Fibroblast of upper back skin (primary cell): ENCODE measurements at regions not wholly inside any gene's neighbourhood (a gene's known extent, or its start where the extent isn't known, plus 50 kb on each side); places are given as distances from the start of the nearest gene placed in this dataset.
"Not testable (repeated sequence)": the region's sequence is repeated elsewhere in the genome, so short reads cannot be mapped to it uniquely, and the experiment has no call there.

Experiments
- DNase-seq: peaks from one replicate; pipeline ENCODE4 v3.0.0-alpha.2; 2013

DNA sequence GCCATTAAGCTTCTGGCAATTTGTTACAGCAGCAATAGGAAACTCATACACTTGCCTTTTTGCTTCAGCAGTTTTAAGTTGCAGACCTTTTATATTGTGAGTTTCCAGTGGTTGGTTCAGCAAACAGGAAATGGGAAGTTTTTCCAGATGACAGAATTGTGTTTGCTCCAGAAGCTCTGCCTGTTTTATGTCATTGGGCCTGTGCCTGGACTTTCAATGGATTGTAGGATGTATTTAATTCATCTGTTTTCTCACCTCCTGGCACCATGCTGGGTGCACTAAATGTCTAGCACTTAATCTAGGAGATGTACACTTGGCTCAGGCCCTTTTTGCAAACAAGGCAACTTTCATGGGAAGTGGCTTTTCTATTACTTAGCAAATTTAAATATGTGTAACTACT is 100.4 kb upstream of the CLINT1 start:
- no peak for DNase-seq

DNA sequence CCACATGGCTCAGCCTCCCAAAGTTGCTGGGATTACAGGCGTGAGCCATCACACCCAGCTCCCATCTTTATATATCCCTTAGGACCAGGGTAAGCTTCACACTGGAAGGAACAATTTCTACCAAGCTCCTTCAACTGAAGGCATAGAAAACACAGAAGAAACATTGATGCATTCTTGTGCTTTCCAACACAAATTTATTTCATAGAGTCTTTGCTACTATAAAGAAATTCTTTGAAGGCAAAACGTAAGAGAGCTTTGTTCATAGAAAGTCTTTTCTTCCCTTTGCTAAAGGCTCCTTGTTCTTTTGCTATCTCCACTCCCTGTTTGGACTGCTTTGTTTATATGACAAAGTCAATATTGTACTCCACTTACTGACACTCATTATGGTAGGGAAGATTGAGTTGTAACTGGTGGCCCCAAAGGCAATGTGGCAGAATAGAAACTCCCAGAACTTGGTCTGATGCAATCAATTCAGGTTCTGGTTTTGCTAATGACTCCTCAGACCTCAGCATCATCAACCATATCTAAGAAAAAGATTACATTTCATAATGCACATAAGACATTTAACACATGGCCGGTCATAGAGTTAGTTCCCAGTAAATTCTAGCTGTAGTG is 97.4 kb upstream of the CLINT1 start:
- DNase-seq, result no peak

DNA sequence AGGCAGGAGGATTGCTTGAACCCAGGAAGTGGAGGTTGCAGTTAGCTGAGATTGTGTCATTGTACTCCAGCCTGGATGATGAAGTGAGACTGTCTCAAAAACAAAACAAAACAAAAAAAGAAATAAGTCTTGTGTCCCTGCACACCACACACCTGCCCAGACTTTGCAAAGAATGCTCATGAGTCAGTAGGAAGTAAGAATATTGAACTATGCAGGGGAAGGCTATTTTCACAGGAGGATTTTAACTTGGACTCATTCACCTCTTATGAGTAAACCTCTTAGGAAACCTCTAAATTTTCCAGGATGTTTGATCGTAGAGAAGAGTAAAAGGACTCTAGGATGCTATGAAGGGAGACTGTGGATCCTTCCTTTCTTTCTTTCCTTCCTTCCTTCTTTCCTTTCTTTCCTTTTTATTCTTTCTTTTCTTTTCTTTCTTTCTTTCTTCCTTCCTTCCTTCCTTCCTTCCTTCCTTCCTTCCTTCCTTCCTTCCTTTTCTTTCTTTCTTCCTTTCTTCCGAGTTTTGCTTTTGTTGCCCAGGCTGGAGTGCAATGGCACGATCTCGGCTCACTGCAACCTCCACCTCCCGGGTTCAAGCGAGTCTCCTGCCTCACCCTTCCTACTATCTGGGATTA is 96.7 kb upstream of the CLINT1 start:
- no peak for DNase-seq

DNA sequence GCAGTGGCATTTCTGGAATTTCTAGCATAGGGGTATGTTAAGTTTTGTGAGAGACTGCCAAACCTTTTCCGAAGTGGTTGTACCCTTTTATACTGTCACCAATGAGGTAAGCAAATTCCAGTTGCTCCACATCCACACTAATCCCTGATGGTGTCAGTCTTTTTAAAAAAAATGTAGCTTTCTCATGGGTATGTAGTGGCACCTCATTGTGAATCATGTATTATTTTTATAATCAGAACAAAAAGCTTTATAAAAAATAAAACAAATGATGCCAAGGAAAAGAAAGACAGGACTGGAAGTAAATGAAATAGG is 93.4 kb upstream of the CLINT1 start:
- no peak for DNase-seq

DNA sequence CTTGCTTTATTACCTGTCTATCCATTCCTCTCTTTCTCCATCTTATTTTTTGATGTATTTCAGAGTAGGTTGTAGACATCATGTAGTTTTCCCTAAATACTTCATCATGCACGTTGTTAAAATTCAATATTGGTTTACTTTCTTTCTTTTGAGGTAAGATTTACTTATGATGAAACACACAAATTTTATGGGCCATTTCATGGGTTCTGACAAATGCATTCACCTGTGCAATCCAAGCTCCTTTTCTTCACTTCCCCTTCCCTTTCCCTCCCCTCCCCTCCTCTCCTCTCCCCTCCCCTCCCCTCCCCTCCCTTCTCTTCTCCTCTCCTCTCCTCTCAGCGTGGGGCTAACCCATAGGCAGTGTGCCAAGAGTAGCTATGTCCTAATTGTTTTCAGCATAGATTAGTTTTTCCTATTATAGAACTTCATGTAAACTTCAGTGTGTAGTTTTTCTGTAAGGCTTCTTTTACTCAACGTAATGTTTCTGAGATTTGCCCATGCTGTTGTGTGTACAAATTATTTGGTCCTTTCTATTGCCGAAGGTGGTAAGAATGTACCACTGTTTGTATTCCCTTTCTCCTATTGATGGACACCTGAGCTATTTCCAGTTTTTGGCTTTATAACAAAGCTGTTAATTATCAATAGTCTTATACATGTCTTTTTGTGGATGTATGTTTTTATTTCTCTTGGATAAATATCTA is 92.9 kb upstream of the CLINT1 start:
- no peak for DNase-seq

DNA sequence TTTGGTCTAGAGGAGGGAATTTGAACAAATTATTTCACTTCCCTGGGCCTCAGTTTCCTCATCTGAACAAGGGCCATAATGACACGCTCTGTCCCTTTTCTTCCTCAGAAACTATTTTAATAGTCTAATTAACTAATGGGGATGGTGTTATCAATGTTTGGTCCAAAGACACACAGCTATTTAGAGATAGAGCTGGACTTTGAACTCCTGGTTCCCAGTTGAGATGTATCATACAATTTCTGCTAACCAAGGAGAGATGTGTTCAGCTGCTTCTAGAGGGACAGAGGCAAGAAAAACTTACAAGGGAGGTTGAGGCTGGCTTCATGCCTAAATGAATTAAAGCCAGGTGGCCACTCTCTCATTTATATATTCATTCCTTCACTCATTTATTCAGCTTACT is 90.6 kb upstream of the CLINT1 start:
- no peak for DNase-seq

DNA sequence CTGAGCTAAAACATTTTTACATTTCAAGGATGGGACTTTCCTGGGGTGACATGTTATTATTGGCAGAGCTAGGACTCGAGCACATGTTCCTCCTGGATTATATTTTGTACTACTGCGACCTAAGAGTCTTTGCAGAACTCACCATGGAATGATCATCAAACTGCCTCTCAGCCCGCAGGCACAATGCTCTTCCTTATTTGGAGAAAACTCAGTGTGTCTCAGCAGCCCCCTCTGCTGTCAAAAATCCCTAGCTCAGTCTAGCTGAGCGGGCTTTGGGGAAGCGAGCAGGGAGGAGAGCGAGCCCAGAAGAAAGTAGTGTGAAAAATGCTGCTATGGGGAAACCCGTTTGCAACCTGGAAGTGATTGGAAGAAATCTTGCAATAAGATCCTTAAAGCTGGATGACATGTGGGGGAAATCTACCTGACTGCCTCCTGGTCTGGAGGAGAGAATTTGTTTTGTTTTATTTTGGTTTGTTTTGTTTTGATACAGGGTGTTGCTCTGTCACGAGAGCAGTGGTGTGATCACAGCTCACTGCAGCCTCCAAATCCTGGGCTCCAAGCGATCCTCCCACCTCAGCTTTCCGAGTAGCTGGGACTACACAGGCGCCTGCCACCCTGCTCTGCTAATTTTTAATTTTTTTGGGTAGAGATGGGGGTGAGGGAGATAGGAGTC is 89.9 kb upstream of the CLINT1 start:
- DNase-seq, result peak; percentile 98

DNA sequence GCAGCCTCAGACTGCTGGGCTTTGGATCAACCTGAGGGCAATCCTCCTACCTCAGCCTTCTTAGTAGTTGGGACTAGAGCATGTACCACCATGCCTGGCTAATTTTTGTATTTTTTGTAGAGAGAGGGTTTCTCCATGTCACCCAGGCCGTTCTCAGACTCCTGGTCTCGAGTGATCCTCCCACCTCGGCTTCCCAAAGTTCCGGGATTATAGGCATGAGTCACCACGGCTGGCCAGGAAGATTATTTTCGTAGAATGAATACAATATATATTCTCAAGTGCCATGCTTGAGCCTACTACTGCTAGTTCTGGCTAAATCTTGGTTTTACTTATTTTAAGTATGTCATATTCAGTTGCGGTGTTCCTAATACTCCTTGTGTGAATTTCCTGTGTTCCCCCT is 88.2 kb upstream of the CLINT1 start:
- DNase-seq, result no peak

DNA sequence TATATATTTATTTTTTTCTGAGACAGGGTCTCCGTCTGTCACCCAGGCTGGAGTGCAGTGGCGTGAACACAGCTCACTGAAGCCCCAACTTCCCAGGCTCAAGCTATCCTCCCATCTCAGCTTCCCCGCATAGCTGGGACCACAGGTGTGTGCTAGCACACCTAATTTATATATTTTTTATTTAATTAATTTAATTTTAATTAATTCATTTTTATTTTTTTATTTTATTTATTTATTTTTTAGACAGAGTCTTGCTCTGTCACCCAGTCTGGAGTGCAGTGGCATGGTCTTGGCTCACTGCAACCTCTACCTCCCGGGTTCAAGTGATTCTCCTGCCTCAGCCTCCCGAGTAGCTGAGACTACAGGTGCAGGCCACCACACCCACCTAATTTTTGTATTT is 86.9 kb upstream of the CLINT1 start:
- not testable (repeated sequence) for DNase-seq

DNA sequence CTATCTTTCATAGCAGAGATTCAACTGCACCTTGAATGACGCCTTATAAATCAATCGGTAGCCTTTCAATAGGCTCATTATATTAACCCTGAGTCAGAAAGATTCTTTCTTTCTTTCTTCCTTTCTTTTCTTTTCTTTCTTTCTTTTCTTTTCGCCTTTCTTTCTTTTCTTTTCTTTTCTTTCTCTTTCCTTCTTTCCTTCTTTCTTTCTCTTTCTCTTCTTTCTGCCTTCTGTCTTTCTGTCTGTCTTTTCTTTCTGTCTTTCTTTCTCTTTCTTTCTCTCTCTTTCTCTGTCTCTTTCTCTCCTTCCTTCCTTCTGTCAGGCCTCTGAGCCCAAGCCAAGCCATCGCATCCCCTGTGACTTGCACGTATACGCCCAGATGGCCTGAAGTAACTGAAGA is 86.0 kb upstream of the CLINT1 start:
- DNase-seq, result no peak

DNA sequence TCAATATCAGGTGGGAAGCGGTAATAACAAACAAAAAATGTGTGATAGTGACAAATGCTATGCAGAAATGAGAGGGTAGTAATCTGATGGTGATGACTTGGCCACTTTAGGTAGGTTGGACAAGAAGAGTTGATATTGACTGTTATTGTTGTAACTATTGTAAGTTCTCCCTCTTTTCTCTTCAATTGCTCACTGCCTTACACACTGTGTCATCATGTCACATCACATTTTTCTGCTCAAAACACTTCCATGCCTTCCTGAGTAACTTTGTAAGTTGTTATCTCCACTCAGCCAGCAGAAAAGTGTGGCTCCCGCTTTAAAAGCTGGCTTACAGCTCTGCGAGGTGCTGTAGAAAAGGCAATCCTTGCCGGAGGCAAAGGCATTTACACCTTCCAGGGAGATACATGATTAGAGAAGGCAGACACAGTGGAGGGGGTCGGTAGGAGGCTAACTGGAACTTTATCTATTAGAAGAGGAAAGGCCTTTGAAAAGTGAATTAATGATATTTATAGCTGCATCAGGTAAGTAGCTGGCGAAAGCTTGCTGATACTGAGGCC is 85.2 kb upstream of the CLINT1 start:
- DNase-seq, result no peak

DNA sequence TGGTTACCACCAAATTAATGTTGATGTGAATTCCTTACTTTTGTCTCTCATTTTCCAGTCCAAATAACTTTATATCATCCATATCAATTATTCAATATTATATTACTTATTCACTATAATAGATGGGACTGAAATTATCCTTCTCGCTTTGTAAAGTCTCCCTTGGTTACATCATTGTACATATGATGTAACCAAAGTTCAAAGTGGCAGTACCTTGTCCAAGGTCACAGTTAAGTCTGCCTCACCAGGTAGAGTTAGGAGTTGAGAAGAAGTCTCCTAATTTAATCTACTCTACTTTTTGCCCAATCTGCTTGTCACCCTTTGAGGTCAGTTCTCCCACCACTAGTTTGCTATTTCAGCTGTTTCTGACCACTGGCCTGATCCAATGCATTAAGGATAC is 83.7 kb upstream of the CLINT1 start:
- DNase-seq, result no peak

DNA sequence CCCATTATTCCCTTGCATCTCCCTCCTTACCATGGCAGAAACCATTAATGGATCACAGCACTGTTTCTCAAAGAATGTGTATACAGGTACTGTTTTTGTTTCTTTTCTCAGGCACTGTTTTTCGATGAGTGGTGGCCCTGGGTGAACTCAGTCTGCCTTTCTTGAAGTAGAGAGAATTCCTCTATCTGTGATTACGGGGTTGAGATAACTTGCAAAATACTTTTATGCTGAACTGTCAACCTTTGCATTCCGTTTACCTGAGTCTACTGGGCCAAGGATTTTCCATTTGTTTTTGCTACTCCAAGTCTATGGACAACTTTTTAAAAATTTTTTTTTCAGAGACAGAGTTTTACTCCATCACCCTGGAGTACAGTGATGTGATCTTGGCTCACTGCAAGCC is 82.7 kb upstream of the CLINT1 start:
- no peak for DNase-seq

DNA sequence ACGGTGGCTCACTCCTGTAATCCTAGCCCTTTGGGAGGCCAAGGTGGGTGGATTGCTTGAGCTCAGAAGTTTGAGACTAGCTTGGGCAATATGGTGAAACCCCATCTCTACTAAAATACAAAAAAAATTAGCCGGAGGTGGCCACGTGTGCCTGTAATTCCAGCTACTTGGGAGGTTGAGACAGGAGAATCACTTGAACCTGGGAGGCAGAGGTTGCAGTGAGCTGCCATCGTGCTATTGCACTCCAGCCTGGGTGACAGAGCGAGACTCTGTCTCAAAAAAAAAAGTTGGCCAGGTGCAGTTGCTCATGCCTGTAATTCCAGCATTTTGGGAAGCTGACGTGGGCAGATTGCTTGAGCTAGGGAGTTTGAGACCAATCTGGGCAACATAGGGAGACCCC is 79.2 kb upstream of the CLINT1 start:
- DNase-seq, result not testable (repeated sequence)

DNA sequence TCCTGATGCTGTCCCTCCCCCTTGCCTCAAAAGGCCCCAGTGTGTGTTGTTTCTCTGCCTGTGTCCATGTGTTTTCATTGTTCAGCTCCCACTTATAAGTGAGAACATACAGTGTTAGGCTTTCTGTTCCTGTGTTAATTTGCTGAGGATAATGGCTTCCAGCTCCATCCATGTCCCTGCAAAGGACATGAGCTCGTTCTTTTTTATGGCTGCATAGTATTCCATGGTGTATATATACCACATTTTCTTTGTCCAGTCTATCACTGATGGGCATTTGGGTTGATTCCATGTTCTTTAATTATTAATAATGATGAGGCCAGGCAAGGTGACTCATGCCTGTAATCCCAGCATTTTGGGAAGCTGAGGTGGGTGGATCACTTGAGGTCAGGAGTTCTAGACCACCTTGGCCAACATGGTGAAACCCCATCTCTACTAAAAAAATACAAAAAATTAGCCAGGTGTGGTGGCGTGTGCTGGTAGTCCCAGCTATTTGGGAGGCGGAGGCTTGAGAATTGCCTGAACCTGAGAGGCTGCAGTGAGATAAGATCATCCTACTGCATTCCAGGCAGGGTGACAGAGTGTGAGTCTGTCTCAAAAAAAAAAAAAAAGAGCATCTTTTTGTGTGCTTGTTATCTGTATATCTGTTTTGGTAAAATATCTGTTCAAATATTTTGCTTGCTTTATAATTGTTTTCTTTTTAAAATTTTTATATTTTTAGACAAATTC is 78.0 kb upstream of the CLINT1 start:
- not testable (repeated sequence) for DNase-seq

DNA sequence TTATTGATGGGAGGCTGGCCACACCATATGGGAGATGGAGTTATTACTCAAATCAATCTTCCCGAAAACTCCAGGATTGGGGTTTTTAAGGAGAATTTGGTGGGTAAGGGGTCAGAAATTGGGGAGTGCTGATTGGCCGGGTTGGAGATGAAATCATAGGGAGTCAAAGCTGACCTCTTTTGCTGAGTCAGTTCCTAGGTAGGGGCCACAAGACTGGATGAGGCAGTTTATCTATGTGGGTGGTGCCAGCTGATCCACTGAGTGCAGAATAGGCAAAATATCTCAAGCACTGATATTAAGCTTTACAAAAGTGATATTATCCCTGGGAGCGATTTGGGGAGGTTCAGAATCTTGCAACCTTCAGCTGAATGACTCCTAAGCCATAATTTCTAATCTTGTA is 75.7 kb upstream of the CLINT1 start:
- no peak for DNase-seq

DNA sequence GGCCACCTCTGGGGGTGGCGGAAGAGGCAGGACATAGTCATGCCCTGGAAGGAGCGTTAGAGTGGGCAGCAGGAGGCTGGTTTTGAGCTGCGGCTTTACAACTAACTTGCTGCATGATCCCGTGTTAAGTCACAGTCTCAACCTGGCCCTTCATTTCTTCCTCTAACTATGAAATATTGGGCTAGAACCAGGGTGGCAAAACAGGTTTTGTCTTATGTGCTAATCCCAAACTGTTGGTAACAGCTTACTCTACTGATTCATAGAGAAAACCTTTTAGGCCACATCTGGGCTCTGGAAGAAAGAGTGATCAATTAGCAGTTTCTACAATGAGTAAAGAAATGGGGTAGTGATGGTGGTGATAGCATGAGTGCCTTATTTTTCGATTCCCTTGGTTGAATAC is 74.1 kb upstream of the CLINT1 start:
- DNase-seq, result no peak

DNA sequence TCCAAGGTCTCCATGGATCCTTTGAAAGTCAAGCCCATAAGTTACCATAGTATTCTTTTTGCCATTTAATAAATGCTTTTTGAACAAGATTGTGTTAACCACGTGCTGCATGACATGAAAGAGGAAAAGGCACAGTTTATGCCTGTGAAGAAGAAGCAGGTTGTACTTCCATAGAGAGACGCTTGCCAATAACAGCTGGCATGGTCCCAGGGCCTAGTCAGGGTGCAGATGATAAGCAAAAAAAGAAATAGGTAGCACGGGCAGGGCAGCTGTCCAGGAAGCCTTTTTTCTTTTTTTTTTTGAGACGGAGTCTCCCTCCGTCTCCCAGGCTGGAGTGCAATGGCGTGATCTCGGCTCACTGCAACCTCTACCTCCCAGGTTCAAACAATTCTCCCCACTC is 71.8 kb upstream of the CLINT1 start:
- DNase-seq, result no peak

DNA sequence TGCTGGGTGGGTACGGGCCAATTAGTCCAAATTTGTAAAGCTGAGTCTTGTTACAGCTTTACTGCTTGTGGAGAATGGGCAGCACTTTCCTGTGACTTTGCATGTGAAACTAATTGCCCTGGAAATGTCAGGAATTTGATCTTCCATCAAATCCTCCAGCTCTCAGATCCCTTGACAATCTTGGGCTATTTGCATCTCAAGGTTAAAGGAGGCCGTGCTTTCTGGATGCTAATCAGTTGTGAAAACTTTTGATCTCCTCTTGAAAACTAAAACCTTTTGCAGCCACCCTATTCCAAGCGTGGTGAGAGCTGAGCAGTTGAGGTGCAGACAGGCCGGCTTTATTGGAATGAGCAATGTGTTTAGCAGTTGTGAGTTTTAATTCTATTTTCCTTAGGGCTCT is 68.0 kb upstream of the CLINT1 start:
- no peak for DNase-seq

DNA sequence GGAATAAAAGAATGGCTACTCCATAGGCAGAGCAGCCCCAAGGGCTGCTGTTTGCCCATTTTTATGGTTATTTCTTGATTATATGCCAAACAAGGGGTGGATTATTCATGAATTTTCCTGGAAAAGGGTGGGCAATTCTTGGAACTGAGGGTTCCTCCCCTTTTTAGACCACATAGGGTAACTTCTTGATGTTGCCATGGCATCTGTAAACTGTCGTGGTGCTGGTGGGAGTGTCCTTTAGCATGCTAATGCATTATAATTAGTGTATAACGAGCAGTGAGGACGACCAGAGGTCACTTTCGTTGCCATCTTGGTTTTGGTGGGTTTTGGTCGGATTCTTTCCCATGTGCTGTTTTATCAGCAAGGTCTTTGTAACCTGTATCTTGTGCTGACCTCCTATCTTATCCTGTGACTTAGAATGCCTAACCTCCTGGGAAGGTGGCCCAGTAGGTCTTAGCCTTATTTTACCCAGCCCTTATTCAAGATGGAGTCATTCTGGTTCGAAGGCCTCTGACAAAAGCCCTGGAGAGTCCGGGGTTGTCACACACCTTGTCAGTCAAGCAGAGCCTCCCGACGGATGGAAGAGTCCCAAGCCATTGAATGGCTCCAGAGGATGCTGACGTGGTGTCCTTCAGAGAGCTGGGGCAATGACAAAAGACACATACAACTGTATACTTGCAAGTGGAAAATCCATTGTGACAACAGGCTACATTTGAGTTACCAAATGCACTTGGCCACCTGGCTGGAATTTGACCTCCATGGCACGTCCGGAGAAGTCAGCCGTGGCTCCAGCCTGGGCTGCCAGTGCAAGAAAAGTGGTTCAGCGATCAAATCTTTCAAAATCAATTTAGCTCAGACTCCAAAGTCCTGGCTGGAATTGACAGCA is 67.1 kb upstream of the CLINT1 start:
- no peak for DNase-seq

DNA sequence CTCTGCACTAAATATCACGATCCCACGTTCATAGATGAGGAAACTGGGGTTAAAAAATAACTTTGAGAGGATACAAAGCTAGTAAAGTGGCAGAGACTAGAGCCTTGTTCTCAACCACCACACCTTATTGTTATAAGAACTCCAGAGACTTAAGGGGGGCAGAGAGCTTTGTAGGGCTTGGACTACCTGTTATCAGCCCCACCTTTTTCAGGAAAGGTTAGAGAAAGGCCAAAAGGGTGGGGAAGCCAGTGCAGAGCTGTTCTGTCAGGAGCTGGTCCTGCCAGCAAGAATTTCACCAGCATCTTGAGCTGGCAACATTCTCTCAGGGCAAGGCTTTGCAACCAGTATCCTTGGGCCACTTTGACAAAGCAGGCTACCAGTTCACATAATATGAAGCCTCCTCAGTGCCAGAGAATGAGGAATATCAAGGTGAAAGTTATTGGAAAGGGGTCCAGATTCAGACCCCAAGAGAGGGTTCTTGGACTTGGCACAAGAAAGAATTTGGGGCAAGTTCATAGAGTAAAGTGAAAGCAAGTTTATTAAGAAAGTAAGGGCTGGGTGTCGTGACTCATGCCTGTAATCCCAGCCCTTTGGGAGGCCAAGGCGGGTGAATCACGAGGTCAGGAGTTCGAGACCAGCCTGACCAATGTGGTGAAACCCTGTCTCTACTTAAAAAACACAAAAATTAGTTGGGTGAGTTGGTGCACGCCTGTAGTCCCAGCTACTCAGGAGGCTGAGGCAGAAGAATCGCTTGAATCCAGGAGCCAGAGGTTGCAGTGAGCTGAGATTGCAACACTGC is 66.2 kb upstream of the CLINT1 start:
- no peak for DNase-seq
